ENCODE measurements at regions not wholly inside any gene's neighbourhood (a gene's known extent, or its start where the extent isn't known, plus 50 kb on each side); places are given as distances from the start of the nearest gene placed in this dataset.

DNA sequence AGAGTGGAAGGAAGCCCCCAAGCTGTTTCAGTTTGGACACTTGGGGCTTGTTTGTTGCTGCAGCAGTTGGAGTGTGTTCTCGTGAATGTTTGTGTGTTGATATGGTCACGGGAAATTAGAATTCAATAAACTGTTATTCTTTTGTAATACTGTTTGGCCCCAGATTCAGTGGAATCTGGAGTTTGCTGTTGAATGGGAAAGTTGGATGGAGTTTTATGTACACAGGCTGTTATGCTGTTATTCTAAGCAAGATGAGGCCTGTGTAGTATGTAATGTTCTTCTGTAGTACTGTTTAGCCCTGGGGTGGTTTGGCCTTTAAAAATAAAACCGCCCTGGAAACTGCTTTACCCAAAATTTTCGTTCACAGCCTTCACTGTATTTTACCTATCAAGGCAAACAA lies 810.4 kb upstream of the HS6ST1 start:
- TF ChIP-seq ZNF79 (CRISPR knock-in tag; IDR thresholded peaks at IDR 0.05; ENCODE audit: low read depth) (no peak), ZNF695 (CRISPR knock-in tag; IDR thresholded peaks at IDR 0.05) (no peak), SMAD3 (CRISPR knock-in tag; conservative IDR thresholded peaks at IDR 0.05) (no peak), CCNT2 (IDR thresholded peaks at IDR 0.05; ENCODE audit: borderline replicate concordance, extremely low read depth, insufficient read length, low read depth, low read length) (no peak)
